GM21526 (cell line): ENCODE measurements at regions not wholly inside any gene's neighbourhood (a gene's known extent, or its start where the extent isn't known, plus 50 kb on each side); places are given as distances from the start of the nearest gene placed in this dataset.

Experiments used
- ATAC-seq: cut with Tn5 transposase; IDR thresholded peaks from one replicate; pipeline ENCODE4 v1.9.1; 2021; ENCODE audit warnings: moderate library complexity; ENCODE audit not compliant: unreplicated experiment, low FRiP score

DNA sequence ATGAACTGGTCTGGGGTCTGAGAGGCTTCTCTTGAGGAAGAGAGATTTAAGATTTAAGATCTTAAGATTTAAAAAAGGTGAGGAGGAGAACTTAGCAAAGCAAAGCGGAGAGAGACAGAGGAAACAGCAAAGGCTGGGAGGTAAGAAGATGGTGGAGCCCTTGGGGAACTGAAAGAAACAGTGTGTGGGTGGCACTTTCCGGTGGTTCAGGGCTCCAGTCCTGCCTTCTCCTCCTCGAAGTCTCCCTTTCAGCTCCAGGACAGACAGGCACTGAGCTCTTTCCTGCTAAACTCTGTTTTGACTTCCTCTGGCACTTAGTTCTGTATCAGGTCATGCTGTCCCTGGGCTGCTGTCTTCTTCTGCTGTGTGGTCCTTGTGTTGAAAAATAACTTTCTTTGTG is 298.7 kb upstream of the SRRM4 start:
- ATAC-seq: peak; percentile 88

DNA sequence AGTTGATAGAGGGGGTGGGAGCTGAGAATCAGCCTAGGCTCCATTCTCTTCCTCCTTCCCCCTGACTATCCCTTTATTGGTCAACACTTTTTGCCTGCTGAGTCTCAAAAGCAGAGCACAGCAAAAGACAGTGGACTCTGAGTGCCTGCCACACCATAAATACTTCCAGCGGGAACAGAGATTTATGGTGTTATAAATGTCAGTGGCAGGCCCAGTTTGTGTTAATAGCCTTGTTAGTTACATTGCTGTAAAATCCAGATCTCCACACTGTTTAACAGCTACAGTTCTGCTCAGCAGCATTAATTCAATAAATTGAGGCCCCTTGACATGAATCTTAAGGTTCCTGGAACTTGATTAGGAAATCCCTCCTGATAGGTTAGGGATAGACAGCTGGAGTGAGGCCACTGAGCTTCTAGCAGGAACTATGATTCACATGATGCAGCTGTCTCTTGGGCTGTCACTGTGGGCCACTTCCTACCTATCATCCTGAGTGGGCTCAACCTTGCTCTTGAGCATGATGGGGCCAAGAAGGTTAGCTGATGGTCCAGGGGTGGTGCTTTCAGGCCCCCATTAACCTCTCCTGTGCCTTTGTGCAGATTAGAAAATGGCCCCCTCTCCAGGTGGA is 295.2 kb upstream of the SRRM4 start:
- no peak for ATAC-seq

- peak; percentile 91 for ATAC-seq
Measured at GRCh38 chr12:118689793-118690192, 291.5 kb upstream of the SRRM4 start.

DNA sequence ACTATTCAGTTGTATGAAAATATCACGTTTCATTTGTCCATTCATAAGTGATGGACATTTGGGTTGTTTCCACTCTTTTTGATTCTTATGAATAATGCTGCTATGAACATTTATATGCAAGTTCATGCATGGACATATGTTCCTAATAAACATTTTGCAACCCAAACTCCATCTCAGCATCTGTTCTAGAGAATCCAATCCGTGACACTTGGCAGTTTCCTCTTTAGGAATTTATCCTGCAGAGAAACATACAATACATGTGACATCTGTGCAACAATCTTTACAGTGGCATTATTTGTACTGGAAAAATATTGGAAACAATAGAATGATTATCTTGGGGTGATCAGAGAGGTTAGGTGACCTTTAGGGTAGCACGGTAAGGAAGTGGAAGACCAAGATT is 290.8 kb upstream of the SRRM4 start:
- no peak for ATAC-seq

- no peak for ATAC-seq
Measured at GRCh38 chr12:118694128-118694775, 287.1 kb upstream of the SRRM4 start.

- no peak for ATAC-seq
Measured at GRCh38 chr12:118704527-118705241, 276.7 kb upstream of the SRRM4 start.

- ATAC-seq: peak; percentile 61
Measured at GRCh38 chr12:118706437-118706836, 274.9 kb upstream of the SRRM4 start.

- no peak for ATAC-seq
Measured at GRCh38 chr12:118709946-118710345, 271.4 kb upstream of the SRRM4 start.

DNA sequence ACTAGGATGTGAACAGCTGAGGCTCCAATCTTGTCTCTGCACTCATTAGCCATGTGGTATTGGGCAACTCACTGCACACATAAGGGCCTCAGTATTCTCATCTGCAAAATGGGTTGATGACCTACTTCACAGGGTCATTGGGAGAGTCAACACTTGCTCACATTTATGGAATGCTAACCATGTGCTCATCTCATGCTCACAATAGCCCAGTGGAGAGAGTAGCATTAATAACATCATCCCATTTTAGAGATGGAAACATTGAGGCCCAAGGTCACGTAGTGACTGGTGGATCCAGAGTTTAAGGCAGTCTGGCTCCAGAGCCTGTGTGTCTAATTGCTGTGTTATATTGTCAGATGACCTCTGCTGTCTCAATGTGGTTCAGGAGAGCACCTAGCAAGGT is 270.2 kb upstream of the SRRM4 start:
- no peak for ATAC-seq

- peak; percentile 88 for ATAC-seq
Measured at GRCh38 chr12:118714051-118714460, 267.3 kb upstream of the SRRM4 start.

GRCh38 chr12:118714500-118714899 is 266.8 kb upstream of the SRRM4 start:
- ATAC-seq: no peak

DNA sequence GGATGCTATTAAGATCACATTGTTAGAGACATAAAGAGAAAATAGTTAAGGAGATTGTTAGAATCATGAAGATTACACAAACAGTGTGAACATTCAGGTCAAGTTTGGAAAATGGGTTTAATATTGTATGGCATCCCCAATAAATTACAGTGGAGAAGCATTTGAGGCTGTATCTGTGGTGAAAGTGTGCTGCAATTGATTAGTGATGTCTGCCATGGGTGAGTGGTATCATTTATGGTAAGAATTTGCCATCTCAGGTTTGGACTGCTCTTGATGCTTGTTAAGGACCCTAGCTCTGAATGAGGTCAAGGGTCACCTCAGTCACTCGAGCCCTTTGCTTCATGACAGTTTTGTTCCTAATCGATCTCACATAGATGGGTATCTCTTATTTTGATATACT is 265.7 kb upstream of the SRRM4 start:
- ATAC-seq: no peak

DNA sequence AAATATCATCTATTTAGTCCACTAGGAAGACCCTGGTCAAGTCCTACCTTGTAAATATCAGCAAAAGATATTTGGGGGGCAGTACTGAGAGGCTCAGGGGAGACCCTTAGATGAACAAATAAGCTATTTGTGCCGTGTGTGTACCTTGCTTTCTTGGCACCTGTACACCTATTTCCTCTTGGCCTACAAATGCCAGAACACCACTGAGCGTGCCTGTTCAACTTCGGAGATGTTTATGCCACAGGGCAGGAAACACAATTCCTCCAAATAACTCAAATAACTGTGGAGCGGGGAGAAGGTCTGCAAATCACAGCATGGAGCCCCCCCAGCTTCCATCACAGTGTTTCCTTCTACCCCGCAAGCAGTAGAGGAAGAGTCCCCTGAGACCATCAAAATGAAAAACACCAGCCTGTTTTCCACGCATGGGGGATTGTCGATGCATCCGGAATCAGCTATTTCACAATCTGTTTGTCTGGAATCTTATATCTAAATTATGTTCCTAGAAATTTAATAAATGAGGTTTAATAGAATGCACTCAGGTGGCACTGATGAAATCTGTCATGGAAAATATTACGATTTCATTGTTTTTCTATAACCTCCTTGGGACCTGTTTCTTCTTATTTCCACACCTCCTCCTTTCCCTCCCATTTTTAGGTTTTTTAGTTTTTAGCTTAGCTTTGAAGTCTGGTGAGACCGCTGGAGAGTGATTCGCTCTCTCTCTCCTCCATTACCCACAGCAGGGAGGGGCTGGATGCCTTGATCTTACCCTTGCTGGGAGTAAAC is 254.0 kb upstream of the SRRM4 start:
- ATAC-seq: no peak

GRCh38 chr12:118727979-118728366 is 253.4 kb upstream of the SRRM4 start:
- no peak for ATAC-seq

- no peak for ATAC-seq
Measured at GRCh38 chr12:118734266-118734665, 247.1 kb upstream of the SRRM4 start.

GRCh38 chr12:118737985-118738540 is 243.3 kb upstream of the SRRM4 start:
- no peak for ATAC-seq

DNA sequence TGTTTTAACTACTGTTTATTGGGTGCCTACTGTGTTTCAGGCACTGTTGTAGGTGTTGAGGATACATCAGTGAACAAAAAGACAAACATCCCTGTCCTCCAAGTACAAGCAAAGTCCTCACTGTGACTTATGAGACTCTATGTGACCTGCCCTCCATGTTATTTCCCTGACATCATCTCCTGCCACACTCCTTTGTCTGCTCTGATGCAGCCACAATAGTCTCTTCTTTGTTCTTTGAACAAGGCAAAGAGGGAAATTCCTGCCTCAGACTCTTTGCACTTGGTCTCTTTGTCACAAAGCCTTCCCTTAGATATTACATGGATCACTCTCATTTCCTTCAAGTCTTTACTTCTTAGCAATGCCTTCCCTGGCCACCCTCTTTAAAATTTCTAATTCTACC is 240.1 kb upstream of the SRRM4 start:
- no peak for ATAC-seq

DNA sequence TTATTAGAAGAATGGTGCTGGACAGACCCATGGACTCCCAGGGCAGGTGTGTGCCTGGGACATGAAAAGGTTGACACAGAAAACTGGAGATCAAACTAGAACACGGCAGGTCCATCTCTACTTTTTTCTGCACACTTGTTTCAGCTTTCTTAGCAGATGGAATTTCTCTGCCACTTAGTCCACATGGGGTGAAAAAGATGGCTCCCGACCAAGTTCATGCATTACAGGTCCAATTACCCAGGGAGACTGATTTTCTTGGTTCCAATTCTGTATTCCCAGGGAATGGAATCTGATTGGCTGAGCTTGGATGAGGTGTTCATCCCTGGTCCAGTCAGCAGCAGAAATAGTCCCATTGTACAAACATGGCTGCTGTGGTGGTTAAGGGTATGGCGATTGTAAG is 238.9 kb upstream of the SRRM4 start:
- no peak for ATAC-seq

- no peak for ATAC-seq
Measured at GRCh38 chr12:118743896-118744700, 237.2 kb upstream of the SRRM4 start.

GRCh38 chr12:118746176-118746575 is 235.2 kb upstream of the SRRM4 start:
- no peak for ATAC-seq
